ENCODE measurements at regions not wholly inside any gene's neighbourhood (a gene's known extent, or its start where the extent isn't known, plus 50 kb on each side); places are given as distances from the start of the nearest gene placed in this dataset.
"Not testable (repeated sequence)": the region's sequence is repeated elsewhere in the genome, so short reads cannot be mapped to it uniquely, and the experiment has no call there.

- DNase-seq = no peak
Measured at GRCh38 chrX:95995583-95995982, 689.1 kb upstream of the DIAPH2 start.

- no peak for DNase-seq
Measured at GRCh38 chrX:95996294-95996693, 688.3 kb upstream of the DIAPH2 start.

GRCh38 chrX:96002431-96002830, 682.2 kb upstream of the DIAPH2 start:
- DNase-seq = no peak

- DNase-seq = no peak
Measured at GRCh38 chrX:96004386-96004785, 680.3 kb upstream of the DIAPH2 start.

GRCh38 chrX:96006281-96006680, 678.4 kb upstream of the DIAPH2 start:
- no peak for DNase-seq

GRCh38 chrX:96027407-96027806, 657.2 kb upstream of the DIAPH2 start:
- no peak for DNase-seq

GRCh38 chrX:96052078-96052477, 632.6 kb upstream of the DIAPH2 start:
- no peak for DNase-seq

GRCh38 chrX:96081891-96082290, 602.8 kb upstream of the DIAPH2 start:
- no peak for DNase-seq

GRCh38 chrX:96094616-96095015, 590.0 kb upstream of the DIAPH2 start:
- no peak for DNase-seq

- no peak for DNase-seq
Measured at GRCh38 chrX:96098471-96098870, 586.2 kb upstream of the DIAPH2 start.

GRCh38 chrX:96102997-96103396, 581.6 kb upstream of the DIAPH2 start:
- no peak for DNase-seq

GRCh38 chrX:96112689-96113088, 572.0 kb upstream of the DIAPH2 start:
- no peak for DNase-seq

GRCh38 chrX:96126182-96126581, 558.5 kb upstream of the DIAPH2 start:
- no peak for DNase-seq

- DNase-seq = not testable (repeated sequence)
Measured at GRCh38 chrX:96128058-96128457, 556.6 kb upstream of the DIAPH2 start.

- DNase-seq = no peak
Measured at GRCh38 chrX:96140796-96141195, 543.8 kb upstream of the DIAPH2 start.

- DNase-seq = no peak
Measured at GRCh38 chrX:96147681-96148080, 537.0 kb upstream of the DIAPH2 start.

- no peak for DNase-seq
Measured at GRCh38 chrX:96170626-96171025, 514.0 kb upstream of the DIAPH2 start.

GRCh38 chrX:96176921-96177320, 507.7 kb upstream of the DIAPH2 start:
- DNase-seq = no peak

GRCh38 chrX:96181605-96182004, 503.0 kb upstream of the DIAPH2 start:
- DNase-seq = no peak

- no peak for DNase-seq
Measured at GRCh38 chrX:96182366-96182765, 502.3 kb upstream of the DIAPH2 start.

- no peak for DNase-seq
Measured at GRCh38 chrX:96183391-96183790, 501.3 kb upstream of the DIAPH2 start.

- no peak for DNase-seq
Measured at GRCh38 chrX:96183843-96184242, 500.8 kb upstream of the DIAPH2 start.

GRCh38 chrX:96204928-96205327, 479.7 kb upstream of the DIAPH2 start:
- DNase-seq = no peak

GRCh38 chrX:96211953-96212352, 472.7 kb upstream of the DIAPH2 start:
- no peak for DNase-seq

GRCh38 chrX:96214681-96215080, 470.0 kb upstream of the DIAPH2 start:
- not testable (repeated sequence) for DNase-seq

- DNase-seq = no peak
Measured at GRCh38 chrX:96224279-96224678, 460.4 kb upstream of the DIAPH2 start.
